ENCODE measurements at regions not wholly inside any gene's neighbourhood (a gene's known extent, or its start where the extent isn't known, plus 50 kb on each side); places are given as distances from the start of the nearest gene placed in this dataset.
"Not testable (repeated sequence)": the region's sequence is repeated elsewhere in the genome, so short reads cannot be mapped to it uniquely, and the experiment has no call there.

DNA sequence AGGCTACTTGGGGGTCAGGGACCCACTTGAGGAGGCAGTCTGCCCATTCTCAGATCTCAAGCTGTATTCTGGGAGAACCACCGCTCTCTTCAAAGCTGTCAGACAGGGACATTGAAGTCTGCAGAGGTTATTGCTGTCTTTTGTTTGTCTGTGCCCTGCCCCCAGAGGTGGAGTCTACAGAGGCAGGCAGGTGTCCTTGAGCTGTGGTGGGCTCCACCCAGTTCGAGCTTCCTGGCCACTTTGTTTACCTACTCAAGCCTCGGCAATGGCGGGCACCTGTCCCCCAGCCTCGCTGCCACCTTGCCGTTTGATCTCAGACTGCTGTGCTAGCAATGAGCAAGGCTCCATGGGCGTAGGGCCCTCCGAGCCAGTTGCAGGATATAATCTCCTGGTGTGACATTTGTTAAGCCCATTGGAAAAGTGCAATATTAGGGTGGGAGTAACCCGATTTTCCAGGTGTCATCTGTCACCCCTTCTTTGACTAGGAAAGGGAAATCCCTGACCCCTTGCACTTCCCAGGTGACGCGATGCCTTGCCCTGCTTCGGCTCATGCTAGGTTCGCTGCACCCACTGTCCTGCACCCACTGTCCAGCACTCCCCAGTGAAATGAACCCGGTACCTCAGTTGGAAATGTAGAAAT is 96.4 kb downstream of the ZNF92 start:
- Histone ChIP-seq H3K4me1 (ENCODE audit: insufficient read depth, low read length) (peaks cover 48% of the 10 kb centered on the region), H3K4me2 (ENCODE audit: low read depth, low read length) (peak overlapping the region; percentile 11; the same call in 1 of the 2 replicates), H3K27ac (ENCODE audit: extremely low read length, insufficient read depth, low read length) (peak overlapping the region; percentile 58)
- intact Hi-C loops (cut with micrococcal nuclease; ENCODE audit: unreplicated experiment); in situ Hi-C loops (cut with HindIII; ENCODE audit: extremely low pct_ligation_motif_present, low pct_unique_long_range_greater_than_20kb); FAIRE-seq; CTCF ChIA-PET (ENCODE audit: low intra/inter-chr PET ratio, low total read pairs); BruUV-seq (replicated peaks); H3K9ac ChIP-seq (ENCODE audit: insufficient read depth, low read depth, low read length); H3K4me3 ChIP-seq (replicated peaks in 1 of 3; ENCODE audit: insufficient read depth in 1 of 3, low read depth in 2 of 3, low read length in 3 of 3); H3K27me3 ChIP-seq (ENCODE audit: control insufficient read depth in 1 of 2, insufficient read depth in 2 of 2, low read length in 2 of 2); H3K9me3 ChIP-seq (ENCODE audit: low read length); H2AFZ ChIP-seq (ENCODE audit: low read length); H4K20me1 ChIP-seq (ENCODE audit: insufficient read depth, low read length); H3K79me2 ChIP-seq (ENCODE audit: insufficient read depth, low read length); ATAC-seq; H3K36me3 ChIP-seq (replicated peaks in 1 of 2; ENCODE audit: control insufficient read depth in 1 of 2, insufficient read depth in 2 of 2, low read length in 2 of 2); TF ChIP-seq TCF12 (IDR thresholded peaks at IDR 0.05); CREM (CRISPR knock-in tag; IDR thresholded peaks at IDR 0.05); FOXP1 (IDR thresholded peaks at IDR 0.05): not testable (repeated sequence)
- DNase-seq (ENCODE audit: low spot score), result peak; percentile 19
- WGBS (ENCODE audit: low lambda C conversion rate), result 54% methylated on average over 12 of the region's 14 CpGs
- POLR2A ChIA-PET, result interaction anchor here (0.8 to 1.4 kb wide), 6 partner anchors 9 to 96 kb away, joined by 3 to 7 read pairs (median 4); partner anchors contain the start of gene ZNF92
- TF ChIP-seq KLF16 (CRISPR knock-in tag; IDR thresholded peaks at IDR 0.05), result peak in 1 of 2 experiments; percentile 59; a peak in 1 of 4 replicates
- TF ChIP-seq RXRB (CRISPR knock-in tag; IDR thresholded peaks at IDR 0.05; ENCODE audit: borderline replicate concordance), result peak; percentile 74
- peak; percentile 25; the same call in 1 of the 2 replicates for TF ChIP-seq NFKBIZ (CRISPR knock-in tag; IDR thresholded peaks at IDR 0.05)
- TF ChIP-seq SOX5 (CRISPR knock-in tag; IDR thresholded peaks at IDR 0.05; ENCODE audit: borderline replicate concordance), result peak; percentile 84
- TF ChIP-seq TARDBP (CRISPR knock-in tag; IDR thresholded peaks at IDR 0.05), result peak; percentile 86
- TF ChIP-seq GATAD1 (CRISPR knock-in tag; IDR thresholded peaks at IDR 0.05), result peak; percentile 64; the same call in 1 of the 2 replicates
- peak; percentile 45 for TF ChIP-seq SAP130 (CRISPR knock-in tag; IDR thresholded peaks at IDR 0.05; ENCODE audit: low read depth)
- TF ChIP-seq ZNF615 (CRISPR knock-in tag; IDR thresholded peaks at IDR 0.05; ENCODE audit: borderline replicate concordance), result 0 out of 2 replicates have a peak, but pooled peaks have one; percentile 29
- peak; percentile 70; the same call in 1 of the 2 replicates for TF ChIP-seq KLF12 (CRISPR knock-in tag; IDR thresholded peaks at IDR 0.05; ENCODE audit: borderline replicate concordance)
- TF ChIP-seq IRF2 (CRISPR knock-in tag; IDR thresholded peaks at IDR 0.05), result peak; percentile 56; the same call in 1 of the 2 replicates
- TF ChIP-seq ZMYM4 (CRISPR knock-in tag; IDR thresholded peaks at IDR 0.05), result peak; percentile 99
- TF ChIP-seq, protein P1, sequence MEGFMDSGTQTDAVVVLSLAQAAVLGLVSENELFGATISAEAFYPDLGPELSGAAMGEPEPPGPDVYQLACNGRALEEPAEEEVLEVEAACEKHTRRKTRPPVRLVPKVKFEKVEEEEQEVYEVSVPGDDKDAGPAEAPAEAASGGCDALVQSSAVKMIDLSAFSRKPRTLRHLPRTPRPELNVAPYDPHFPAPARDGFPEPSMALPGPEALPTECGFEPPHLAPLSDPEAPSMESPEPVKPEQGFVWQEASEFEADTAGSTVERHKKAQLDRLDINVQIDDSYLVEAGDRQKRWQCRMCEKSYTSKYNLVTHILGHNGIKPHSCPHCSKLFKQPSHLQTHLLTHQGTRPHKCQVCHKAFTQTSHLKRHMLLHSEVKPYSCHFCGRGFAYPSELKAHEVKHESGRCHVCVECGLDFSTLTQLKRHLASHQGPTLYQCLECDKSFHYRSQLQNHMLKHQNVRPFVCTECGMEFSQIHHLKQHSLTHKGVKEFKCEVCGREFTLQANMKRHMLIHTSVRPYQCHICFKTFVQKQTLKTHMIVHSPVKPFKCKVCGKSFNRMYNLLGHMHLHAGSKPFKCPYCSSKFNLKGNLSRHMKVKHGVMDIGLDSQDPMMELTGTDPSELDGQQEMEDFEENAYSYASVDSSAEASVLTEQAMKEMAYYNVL (CRISPR knock-in tag; IDR thresholded peaks at IDR 0.05; ENCODE audit: borderline replicate concordance), result peak; percentile 21; the same call in 1 of the 2 replicates
- TF ChIP-seq SNAPC2 (CRISPR knock-in tag; IDR thresholded peaks at IDR 0.05), result 0 out of 2 replicates have a peak, but pooled peaks have one; percentile 45
- TF ChIP-seq TCF12 (CRISPR knock-in tag; IDR thresholded peaks at IDR 0.05), result 0 out of 2 replicates have a peak, but pooled peaks have one; percentile 81
- TF ChIP-seq ZBTB7B (CRISPR knock-in tag; IDR thresholded peaks at IDR 0.05), result peak; percentile 81; the same call in 1 of the 2 replicates
- TF ChIP-seq CREM (IDR thresholded peaks at IDR 0.05), result 0 out of 2 replicates have a peak, but pooled peaks have one; percentile 10
- peak; percentile 68; the same call in 1 of the 2 replicates for TF ChIP-seq HDAC1 (CRISPR knock-in tag; IDR thresholded peaks at IDR 0.05)
- peak; percentile 77 for TF ChIP-seq FOXP1 (CRISPR knock-in tag; IDR thresholded peaks at IDR 0.05)
- TF ChIP-seq ZBTB33 (CRISPR knock-in tag; IDR thresholded peaks at IDR 0.05), result peak; percentile 24; the same call in 1 of the 2 replicates
- peak; percentile 77 for TF ChIP-seq ZNF746 (CRISPR knock-in tag; IDR thresholded peaks at IDR 0.05)
